ENCODE measurements at regions not wholly inside any gene's neighbourhood (a gene's known extent, or its start where the extent isn't known, plus 50 kb on each side); places are given as distances from the start of the nearest gene placed in this dataset.

DNA sequence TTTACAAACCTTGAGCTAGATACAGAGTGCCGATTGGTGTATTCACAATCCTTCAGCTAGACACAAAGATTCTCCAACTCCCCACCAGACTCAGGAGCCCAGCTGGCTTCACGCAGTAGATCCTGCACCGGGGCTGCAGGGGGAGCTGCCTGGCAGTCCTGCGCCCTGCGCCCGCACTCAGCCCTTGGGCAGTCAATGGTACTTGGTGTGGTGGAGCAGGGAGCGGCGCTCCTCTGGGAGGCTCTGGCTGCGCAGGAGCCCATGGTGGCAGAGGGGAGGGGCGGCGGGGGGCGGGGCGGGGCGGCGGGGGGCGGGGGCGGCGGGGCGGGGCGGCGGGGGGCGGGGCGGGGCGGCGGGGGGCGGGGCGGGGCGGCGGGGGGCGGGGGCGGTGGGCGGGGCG lies 923.4 kb downstream of the SOCS6 start:
- FAIRE-seq = no peak

DNA sequence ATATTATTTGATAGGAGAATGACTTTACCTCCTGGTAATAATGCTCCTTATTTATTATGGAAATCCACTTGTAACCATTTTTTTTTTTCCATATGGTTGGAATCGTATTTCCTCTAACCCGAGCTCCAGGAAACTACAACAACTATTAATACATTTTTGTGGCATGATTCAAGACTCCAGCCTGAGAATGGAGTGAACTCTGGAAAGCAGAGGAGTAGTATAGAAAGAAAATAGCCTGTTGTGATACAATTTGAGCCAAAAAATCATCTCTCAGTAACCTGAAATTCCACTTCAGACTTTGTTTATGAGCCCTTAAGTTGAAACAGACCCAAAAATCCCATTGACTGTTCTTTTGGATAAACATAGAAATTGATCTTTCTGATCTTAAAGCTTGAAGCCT lies 921.1 kb downstream of the SOCS6 start:
- no peak for FAIRE-seq

DNA sequence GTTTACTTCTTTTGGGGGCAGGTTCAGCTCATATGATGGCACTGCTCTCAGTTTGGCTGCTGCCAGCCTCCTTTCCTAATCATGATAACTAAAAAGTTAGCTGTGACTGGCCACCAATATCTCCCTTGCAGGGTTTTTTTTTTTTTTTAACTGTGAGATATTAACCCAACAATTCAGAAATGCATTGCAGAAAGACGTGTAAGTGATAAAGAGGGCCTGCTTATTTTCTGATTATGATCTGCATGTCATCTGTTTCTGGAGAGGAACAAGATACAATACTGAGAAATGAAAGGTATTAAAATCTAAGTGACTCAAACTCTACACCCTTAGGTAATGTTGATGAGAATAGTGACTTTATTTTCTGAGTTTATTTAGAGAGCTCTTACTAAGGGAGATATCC lies 905.6 kb downstream of the SOCS6 start:
- no peak for FAIRE-seq

DNA sequence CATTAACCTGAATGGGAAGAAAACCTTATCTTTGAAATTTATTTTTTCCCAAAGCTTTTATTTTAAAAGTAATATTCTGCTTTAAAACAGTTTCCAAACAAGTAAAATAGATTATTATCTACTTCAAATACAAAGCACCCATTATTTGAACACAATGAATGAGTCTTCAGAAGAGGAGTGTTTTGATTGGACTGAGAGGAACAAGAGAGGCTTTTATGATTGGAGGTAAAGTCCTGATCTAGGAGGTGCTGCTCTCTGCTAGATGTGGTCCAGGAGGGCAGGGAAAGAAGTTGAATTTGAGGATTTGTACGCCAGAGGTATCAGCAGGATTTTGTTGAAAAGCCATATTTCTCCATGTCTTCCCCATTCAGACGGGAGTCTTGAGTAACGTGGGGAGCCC lies 900.7 kb downstream of the SOCS6 start:
- no peak for FAIRE-seq

DNA sequence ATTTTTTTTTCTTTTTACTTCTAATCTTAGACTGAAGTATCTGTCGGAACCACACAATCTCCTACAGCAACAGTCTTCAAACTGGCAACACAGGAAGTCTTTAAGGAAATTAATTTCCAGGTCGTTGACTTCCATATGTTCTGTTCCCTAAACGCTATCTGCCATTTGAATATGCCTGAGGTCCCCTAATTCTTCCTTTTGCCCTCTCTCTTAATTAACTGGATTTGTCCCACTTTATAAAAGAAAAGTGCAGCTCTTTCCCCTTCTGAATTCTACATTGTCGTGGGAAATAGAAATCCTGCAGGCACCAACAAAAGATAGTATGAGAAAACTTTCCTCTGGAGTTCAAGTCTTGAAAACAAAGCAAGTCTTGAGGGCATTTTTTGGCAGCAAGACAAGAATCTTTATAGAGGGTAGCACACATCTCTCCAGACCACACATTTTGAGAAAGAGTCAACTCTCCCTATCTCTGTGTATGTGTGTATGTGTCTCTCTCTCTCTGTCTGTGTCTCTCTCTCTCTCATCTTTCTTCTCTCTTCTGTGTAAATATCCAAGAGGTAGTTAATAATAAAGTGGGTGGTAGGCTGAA lies 879.8 kb downstream of the SOCS6 start:
- FAIRE-seq = no peak

DNA sequence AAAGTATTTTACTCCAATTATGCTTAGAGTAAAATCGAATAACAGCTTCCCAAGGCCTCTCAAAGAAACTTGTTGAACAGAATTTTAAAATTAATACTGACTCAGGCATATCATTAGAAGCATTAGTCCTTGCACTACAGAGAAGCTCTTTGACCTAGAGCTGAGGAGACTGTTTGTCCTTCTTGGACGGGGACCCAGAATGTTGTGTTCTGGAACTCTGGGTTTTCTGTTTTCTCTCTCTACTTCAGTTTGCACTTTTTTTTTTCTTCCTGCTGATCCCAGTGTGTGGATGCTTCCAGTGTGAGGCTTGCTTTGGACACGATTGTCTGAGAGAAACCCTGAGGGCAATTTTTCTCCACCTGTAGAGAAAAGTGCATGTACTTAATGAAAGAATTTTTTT lies 847.6 kb downstream of the SOCS6 start:
- no peak for FAIRE-seq

DNA sequence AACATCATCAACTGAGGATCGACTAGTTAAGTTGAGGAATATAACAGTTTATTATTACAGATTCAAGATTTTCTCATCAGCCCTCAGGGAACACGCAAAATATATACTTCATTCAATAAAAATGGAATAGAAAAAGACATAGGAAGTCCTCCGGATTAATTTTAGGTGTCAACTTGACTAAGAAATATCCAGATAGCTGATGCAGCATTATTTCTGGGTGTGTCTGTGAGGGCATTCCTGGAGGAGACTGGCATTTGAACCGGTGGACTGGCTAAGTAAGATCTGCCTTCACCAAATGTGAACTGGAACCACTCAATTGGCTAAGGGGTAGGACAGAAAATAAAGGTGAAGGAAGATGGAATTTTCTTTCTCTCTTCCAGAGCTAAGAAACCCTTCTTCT lies 845.3 kb downstream of the SOCS6 start:
- no peak for FAIRE-seq

DNA sequence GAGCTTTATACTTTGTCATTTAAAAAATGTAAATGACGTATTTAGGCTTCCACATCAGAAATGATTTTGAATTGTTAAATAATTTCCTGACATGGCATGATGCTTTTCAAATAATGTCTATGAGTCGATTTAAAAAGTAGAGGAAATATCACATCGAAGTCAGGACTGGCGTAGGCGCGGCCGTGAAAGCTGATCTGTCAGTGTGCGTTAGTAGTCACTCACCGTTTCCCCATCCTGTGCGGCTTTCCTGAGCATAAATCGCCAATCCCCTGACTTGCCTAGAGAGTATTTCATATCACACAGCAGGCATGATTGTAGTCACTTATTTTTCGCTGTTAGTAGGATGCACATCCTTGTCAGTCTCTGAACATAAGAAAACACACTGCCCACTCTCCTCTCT lies 843.1 kb downstream of the SOCS6 start:
- FAIRE-seq = no peak

DNA sequence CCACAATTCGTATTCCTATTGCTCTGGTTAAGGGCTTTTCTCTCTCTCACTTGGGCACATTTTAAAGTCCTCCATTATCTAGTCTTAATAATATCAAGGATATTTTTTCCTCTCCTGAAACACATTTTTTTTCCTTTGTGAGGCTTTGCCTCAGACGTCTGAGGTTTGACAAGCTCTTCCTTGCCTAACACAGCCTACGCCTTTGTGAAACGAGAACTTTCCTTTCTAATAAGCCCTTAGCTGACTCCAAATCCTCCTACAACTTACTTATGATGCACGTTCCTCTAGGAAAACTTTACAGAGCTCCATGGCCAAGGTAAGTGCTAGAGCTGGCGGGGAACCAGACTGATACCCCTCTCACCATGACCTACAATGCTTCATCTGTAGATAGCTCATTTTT lies 841.5 kb downstream of the SOCS6 start:
- no peak for FAIRE-seq

DNA sequence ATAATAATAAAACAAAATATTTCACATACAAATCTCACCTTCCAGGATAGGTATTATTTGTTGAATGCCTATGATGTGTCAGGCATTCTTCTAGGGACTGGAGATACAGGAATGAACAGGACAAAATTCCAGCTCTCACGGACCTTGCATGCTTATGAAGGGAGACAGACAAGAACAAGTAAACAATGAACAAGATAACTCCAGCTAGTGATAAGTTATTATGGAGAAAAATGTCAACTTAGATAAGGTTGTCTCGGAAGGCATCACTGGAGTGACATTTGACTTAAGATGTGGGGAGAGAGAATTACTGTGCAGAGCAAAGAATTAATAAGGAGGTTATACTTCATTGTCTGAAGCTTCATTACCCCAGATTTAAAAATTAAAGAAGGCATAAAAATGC lies 836.7 kb downstream of the SOCS6 start:
- no peak for FAIRE-seq

DNA sequence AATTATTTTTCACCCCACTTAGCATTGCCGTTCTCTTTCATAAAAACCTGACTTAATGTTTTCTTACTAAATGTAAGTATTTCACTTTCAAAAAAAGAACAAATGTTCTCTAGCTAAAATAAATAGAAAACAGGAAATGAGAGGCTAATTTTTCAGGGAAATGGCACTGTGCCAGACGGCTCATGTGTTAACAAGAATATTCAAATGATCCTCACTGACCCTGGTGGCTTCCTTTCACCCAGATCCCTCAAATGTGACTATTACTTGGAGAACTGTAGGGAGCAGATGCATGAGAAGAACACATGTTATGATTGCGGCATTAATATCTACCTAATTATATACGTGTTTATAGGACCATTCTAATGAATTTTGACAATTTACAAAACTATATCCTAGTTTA lies 827.7 kb downstream of the SOCS6 start:
- FAIRE-seq = no peak

DNA sequence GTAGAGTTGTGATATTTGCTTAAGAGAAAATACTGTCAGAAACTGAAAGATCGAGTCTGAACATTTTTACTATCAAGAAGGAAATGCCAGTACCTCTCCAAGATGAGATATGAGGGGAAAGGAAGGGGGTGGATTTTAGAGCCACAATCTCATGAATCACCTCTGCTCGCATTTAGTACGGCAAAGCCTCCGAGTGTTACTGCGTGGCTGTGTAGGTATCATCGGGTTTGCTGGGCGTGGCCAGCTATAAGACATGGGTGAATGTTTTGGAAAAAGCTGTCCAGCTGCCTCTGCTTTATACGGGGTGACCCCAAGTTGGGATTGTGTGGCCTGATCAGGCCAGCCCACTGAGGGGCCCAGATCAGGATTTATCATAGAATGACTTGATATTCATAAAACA lies 826.4 kb downstream of the SOCS6 start:
- no peak for FAIRE-seq

DNA sequence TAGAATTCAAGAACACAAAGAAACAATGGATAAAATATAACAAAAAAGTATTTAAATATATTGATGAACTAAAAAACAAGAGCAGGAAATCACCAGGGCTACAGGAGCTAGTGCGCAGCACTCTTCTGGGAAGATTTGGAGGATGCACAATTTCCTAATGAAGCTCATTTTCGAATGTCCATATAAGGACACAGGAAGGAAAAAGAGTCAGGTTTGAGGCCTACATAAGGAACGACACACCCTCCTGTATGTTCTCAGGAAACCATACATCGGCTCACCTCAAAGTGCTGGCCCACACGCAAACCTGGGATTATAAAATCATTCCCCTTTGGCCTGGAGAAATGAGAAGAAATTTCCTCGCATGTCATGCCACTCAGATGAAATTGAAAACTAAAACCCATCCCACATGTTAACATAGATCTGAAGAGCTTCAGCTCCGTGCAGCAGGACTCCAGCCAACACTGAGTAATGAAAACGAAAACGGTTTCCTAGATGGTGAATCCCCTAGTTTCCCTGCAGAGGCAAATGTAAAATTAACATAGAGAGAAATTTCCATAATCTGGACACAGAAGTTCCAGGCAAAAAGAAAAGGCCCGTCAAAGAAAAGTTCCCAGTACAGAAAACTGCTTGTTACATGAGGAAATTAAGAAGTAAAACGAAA lies 825.8 kb downstream of the SOCS6 start:
- no peak for FAIRE-seq

DNA sequence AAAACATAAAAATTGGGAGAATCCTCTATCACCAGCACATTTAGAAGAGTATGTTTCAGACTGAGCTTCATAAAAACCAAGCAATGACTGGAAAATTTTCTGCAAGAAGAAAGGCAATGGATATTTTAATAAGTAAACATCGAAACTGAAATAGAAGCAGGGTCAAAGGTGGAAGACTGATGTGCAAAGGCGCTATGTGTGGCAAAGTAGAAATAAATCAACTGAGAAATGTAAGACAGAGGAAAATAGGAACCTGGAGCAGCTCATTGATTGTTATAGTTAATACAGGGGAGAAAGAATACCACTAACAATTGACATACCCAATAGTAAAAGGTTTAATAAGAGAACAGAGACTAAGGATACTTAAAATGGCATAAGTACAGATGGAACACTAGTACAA lies 818.4 kb downstream of the SOCS6 start:
- no peak for FAIRE-seq

DNA sequence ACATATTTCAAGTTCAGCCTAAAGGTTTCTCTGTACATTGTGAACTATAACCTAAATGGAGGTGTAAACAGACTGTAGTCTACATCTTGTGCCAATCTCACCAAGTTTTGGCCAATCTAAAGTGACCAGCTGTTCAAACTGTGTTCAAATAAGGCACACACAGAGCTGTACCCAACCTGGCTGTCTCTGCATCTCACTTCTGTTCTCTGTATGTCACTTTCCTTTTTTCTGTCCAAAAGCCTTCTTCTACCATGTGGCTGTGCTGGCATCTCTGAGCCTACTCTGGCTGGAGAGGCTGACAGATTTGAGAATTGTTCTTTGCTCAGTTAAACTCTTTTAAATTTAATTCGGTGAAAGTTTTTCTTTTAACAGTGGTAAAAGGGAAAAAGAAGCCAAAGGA lies 817.9 kb downstream of the SOCS6 start:
- no peak for FAIRE-seq

DNA sequence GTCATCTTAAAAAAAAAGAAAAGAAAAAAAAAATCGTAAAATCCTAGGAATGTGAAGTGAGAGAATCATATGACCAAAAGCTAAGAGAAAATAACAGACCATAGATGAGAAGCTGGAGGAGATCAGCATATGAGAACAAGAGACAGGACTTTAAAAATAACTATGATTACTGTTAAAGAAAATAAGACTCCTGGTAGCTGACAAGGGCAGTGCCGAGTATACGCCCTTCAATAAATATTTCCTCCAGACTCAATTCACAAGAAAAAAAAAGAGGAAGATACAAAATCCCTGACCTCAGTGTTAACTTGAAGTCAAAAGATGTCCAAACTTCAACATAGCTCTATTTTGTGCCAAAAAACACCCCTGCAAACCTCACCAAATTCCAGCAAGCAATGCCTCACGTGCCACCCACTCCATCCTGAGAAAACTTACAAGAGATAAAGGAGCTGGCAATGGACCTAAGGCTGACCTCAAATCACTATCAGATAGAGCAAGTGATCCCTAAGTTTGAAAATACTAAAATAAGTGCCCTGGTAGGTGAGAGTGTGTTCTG lies 817.2 kb downstream of the SOCS6 start:
- FAIRE-seq = no peak

DNA sequence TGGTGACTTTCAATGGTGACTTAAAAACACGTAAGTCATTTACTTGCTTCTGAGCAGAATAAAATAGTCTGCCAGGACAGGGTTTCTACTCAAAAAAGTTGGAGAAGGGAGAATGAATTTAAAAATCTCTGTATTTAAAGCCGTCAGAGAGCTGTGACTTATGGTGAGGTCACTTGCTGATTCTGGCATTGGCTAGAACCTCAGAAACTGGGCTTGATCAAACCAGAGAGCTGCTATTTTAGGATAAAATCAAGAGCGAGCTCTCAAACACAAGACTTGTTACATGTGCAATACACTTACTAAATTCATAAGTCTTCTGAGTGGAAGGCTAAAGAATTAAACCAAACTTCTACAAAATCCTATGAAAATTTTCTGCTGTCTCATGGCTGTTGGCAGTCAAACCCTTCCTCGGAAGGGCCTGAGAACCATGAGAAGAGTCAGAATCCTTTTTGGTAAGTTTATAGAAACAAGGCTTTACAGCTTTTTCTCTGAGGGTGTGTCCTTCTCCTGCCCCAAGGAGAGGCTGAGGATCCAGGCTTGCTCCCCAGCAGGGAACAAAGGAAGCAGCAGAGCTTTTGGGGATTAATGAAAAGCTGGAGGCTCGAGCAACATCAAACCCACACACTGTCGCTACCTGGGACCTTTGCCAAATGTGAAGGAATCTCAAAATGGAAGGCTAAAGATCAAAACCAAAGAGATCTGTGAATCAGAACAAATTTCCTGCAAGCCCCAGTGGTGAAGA lies 816.4 kb downstream of the SOCS6 start:
- no peak for FAIRE-seq

DNA sequence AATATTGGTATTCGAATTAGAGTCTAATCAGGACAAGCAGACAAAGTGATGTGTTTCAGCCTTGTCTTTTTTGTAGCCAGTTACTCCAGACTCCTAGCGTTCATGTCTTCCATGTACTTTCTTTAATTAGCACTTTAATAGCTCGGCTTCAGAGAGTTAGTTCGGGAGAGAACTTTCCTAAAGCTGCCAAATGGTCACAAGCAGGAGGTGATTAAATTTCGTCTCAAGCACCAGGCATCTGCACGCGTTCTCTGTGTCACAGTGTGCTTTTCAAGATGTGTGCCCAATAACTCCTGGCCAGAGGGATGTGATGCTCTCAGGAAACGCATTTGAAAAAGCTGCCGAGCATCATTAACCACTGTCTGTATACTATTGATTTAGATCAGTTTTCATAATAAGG lies 790.8 kb downstream of the SOCS6 start:
- FAIRE-seq = no peak

DNA sequence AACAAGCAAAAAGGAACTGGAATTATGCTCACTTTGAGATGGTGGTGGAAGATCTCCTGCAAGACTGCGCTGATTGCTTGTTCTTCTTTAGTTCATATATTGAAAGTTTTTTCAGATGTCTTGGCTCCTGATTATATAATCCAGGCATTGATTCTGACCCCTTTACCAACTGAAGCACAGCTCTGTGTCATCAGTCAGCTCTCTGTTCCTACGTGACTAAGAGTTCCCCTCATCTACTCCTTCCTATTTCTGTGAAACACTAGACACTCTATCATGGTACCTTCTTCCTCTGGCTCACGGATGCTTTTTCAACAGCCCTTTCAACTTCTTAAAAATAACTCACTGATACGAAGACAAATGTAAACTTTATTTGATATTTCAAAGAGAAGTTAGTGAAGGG lies 788.6 kb downstream of the SOCS6 start:
- no peak for FAIRE-seq

DNA sequence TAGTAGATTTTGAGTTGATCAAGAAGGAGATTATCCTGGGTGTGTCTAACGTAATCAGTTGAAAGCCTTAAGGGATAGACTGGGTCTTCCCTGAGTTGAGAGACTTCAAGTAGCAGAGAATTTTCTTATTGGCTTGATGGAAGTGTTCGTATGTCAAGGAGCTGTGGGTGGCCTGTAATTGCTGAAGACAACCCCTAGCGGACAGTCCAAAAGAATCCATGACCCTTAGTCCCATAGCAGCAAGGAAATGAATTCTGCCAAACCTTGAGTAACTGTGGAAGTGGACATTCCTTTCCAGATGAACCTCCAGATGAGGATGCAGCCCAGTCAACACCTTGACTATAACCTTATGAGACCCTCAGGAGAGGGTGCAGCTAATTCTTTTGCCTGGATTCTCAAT lies 786.3 kb downstream of the SOCS6 start:
- no peak for FAIRE-seq

DNA sequence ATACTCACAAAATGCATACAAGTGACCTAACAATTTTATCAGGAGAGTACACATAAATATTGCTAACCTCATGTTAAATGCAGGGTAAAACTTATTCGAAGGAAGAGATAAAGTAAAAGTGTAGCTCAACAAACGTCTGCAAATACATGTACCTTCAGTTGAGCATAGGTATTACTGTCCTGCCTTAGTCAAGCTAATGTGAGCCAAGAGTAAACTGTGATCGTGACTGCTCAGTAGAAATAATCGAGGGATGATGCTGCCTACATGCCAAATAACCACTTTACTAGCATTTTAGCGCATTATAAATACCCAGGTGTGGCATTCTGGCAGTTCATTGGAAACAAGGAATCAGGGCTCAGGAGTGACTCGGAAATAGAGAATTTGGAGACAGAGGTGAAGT lies 779.5 kb downstream of the SOCS6 start:
- no peak for FAIRE-seq

DNA sequence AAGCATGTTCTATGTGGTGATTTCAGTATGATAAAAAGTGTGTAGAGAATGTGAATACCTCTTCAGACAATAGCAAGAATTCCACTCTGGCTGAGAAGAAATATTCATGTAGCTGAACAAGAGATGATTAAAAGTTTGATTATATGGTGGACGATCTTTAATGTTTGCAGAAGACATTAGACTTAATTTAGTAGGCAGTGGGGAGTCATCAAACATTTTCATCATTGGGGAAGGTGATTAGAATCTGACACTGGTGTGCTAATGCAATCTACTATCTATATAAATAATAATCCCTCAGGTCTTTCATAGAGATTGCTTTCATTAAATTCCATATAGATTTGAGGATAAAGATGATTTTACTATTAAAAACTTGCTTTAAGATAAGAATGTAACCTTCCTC lies 761.0 kb downstream of the SOCS6 start:
- no peak for FAIRE-seq

DNA sequence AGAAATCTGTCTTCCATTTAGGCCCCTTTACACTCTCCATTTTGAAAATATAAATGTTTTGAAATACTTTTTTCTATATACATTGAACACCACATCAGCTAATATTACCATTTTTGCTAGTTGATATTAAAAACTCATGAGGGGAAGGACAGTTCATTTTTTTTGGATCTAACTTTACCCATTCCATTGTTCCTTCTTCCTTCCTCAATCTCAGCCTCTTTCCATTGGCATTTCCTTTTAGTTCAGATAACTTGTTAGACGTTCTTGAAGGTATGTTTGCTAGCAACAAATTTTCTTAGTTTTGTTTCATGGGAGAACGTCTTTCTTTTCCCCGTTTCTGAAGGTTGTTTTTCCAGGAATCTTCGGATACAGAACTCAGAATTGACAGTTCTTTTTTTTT lies 759.0 kb downstream of the SOCS6 start:
- no peak for FAIRE-seq

DNA sequence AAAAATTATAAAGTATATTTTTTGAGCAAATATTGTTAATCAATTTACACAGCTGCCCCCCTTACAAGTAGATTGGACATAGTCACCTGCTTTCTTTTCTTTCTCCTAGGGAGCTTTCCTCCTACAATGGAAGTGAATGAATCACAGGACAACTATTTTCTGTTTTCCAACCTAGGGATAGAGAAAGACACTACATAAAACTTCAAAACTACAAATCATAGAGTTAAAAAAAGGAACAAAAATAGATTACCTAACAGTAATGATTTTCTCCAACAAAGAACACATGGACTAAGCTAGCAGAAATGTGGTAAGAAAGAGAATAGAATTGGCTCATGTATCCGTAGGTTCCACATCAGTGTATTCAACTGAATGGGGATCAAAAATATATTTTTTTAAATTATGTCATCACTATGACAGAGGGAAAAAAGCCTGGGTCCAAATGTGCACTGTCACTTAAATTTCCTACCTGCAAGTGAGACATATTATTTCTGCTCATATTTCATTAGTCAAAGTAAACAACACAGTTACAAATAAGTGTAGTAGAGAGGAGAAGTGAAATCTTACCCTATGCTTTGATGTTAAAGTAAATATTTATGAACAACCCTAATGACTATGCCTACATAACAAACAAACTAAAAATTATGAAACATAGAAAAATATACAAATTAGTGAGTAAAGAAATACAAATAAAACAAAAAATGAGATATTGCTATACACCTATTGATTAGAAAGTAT lies 756.7 kb downstream of the SOCS6 start:
- FAIRE-seq = no peak
